ENCODE measurements at regions not wholly inside any gene's neighbourhood (a gene's known extent, or its start where the extent isn't known, plus 50 kb on each side); places are given as distances from the start of the nearest gene placed in this dataset.

- TF ChIP-seq CTCF (IDR thresholded peaks at IDR 0.05; ENCODE audit: extremely low read depth in 1 of 2, insufficient read depth in 1 of 2, low read depth in 1 of 2, low read length in 2 of 2) (no peak), POLR2A (IDR thresholded peaks at IDR 0.05; ENCODE audit: low read depth, low read length) (no peak), MAX (IDR thresholded peaks at IDR 0.05; ENCODE audit: insufficient read depth, insufficient read length) (no peak), JUN (IDR thresholded peaks at IDR 0.05; ENCODE audit: borderline replicate concordance, insufficient read depth, insufficient read length, low read depth) (no peak)
These were observed 240.1 kb downstream of the TFAP2A start for GRCh38 chr6:10174761-10175160.
